ENCODE measurements at regions not wholly inside any gene's neighbourhood (a gene's known extent, or its start where the extent isn't known, plus 50 kb on each side); places are given as distances from the start of the nearest gene placed in this dataset.

DNA sequence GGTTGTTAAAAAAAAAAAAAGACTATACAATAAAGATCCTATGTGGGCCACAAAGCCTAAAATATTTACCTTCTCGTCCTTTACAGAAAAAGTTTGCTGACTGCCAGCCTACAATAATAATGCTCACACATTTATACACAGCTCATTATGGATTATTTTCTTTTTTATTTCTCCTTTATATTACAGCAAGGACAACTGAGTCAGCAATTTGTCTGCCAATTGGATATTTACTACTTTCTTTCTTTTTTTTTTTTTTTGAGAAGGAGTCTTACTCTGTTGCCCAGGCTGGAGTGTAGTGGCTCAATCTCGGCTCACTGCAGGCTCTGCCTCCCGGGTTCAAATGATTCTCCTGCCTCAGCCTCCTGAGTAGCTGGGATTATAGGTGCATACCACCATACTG lies 142.2 kb downstream of the EBLN2 start:
- H3K4me1 Mint-ChIP-seq: no peaks in the 10 kb centered on the region
- no peak overlapping the region for H3K4me3 Mint-ChIP-seq
- H3K9me3 Mint-ChIP-seq: no peaks in the 10 kb centered on the region
- H3K27ac Mint-ChIP-seq: no peak overlapping the region
- H3K36me3 Mint-ChIP-seq: no peaks in the 10 kb centered on the region
- peaks cover 4% of the 10 kb centered on the region for H3K27me3 Mint-ChIP-seq

- Mint-ChIP-seq H3K4me3 (no peak overlapping the region), H3K9me3 (peaks cover 0 to 1% (median 0%) of the 10 kb centered on the region in 3 donors), H3K4me1 (no peaks in the 10 kb centered on the region), H3K27ac (no peak overlapping the region), H3K27me3 (peaks cover 1% of the 10 kb centered on the region), H3K36me3 (no peaks in the 10 kb centered on the region)
Measured at GRCh38 chr3:73204841-73205240, 143.4 kb downstream of the EBLN2 start.

GRCh38 chr3:73206030-73206429 lies 144.6 kb downstream of the EBLN2 start:
- peaks cover 0 to 1% (median 0%) of the 10 kb centered on the region in 3 donors for H3K9me3 Mint-ChIP-seq
- no peak overlapping the region for H3K4me3 Mint-ChIP-seq
- no peaks in the 10 kb centered on the region for H3K36me3 Mint-ChIP-seq

GRCh38 chr3:73207946-73208440 lies 146.5 kb downstream of the EBLN2 start:
- no peak overlapping the region for H3K4me3 Mint-ChIP-seq
- H3K27me3 Mint-ChIP-seq: peaks cover 2% of the 10 kb centered on the region
- no peaks in the 10 kb centered on the region for H3K36me3 Mint-ChIP-seq
- H3K27ac Mint-ChIP-seq: peak overlapping the region in 1 of 3 donors; percentile 62
- peaks cover 0 to 2% (median 0%) of the 10 kb centered on the region in 3 donors for H3K4me1 Mint-ChIP-seq
- peaks cover 0 to 1% (median 0%) of the 10 kb centered on the region in 3 donors for H3K9me3 Mint-ChIP-seq

More at GRCh38 chr3:73206030-73206429, 144.6 kb downstream of the EBLN2 start:
- no peaks in the 10 kb centered on the region for H3K27me3 Mint-ChIP-seq
- no peaks in the 10 kb centered on the region for H3K4me1 Mint-ChIP-seq
- no peak overlapping the region for H3K27ac Mint-ChIP-seq

DNA sequence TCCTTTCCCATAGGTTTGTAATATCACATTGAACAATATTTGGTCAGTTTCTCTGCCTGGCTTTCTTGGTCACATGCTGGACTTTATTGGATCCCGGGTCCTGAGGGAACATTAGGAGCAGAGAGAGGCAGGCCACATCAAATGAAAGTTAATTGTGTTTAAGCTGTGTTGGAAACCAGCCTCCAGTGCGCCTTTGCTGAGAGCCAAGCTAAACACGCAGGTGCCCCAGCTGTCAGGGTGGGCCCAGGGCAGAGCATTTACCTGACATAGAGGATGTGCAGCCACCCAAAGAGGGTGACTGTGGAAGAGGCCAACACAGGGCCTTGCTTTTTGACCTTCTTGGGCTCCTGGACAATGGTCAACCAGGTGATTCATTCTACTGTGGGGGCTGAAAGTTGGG lies 149.3 kb downstream of the EBLN2 start:
- H3K27ac Mint-ChIP-seq: peak overlapping the region in 1 of 3 donors; percentile 1
- H3K27me3 Mint-ChIP-seq: peaks cover 2% of the 10 kb centered on the region
- no peaks in the 10 kb centered on the region for H3K36me3 Mint-ChIP-seq
- peaks cover 0 to 2% (median 0%) of the 10 kb centered on the region in 3 donors for H3K4me1 Mint-ChIP-seq
- no peak overlapping the region for H3K4me3 Mint-ChIP-seq
- peaks cover 0 to 3% (median 1%) of the 10 kb centered on the region in 3 donors for H3K9me3 Mint-ChIP-seq

DNA sequence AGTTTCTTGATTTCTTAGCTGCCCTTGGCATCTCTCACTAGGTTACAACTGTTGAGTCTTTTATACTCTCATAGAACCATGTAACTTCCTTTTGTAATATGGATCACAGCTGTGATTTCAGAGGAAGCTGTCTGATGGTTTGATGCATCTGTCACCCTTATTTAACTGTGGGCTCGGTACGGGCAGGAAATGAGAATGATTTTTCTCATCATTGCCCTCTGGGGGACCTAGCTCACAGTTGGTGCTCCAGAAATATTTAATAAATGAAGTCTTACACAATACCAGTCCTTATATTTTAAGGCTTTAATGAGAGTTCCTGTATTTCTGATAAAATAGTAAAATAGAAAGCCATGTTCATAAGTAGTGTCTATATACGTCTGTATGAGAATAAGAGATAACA lies 151.2 kb downstream of the EBLN2 start:
- H3K4me1 Mint-ChIP-seq: peaks cover 0 to 2% (median 0%) of the 10 kb centered on the region in 3 donors
- no peak overlapping the region for H3K4me3 Mint-ChIP-seq
- H3K27me3 Mint-ChIP-seq: peaks cover 2% of the 10 kb centered on the region

GRCh38 chr3:73213896-73214295 lies 152.4 kb downstream of the EBLN2 start:
- Mint-ChIP-seq H3K36me3 (no peaks in the 10 kb centered on the region), H3K4me3 (no peak overlapping the region), H3K27ac (no peak overlapping the region), H3K9me3 (peaks cover 0 to 3% (median under 1%) of the 10 kb centered on the region in 3 donors), H3K27me3 (peaks cover 5% of the 10 kb centered on the region), H3K4me1 (peaks cover 0 to 2% (median 0%) of the 10 kb centered on the region in 3 donors)

More for the DNA sequence above, 151.2 kb downstream of the EBLN2 start:
- Mint-ChIP-seq H3K9me3 (peaks cover 0 to 3% (median 1%) of the 10 kb centered on the region in 3 donors), H3K27ac (no peak overlapping the region), H3K36me3 (no peaks in the 10 kb centered on the region)

DNA sequence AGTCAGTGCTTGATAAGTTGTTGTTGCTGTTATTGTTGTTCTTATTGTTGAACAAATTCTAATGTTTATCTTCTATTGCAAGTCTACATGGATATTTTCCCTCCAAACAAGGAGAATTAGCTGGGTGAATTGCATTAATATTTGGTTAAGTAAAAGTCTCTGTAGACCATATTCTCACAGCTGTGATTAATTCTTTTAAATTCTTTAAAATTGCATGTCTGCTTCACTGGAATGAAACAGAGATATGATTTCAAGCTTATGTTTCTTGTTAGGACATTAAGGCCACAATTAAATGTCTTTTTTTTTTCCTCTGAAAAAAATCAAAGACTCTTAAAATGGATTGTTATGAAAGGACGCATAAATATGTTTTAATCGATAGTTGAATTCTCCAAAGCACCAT lies 153.4 kb downstream of the EBLN2 start:
- Mint-ChIP-seq H3K27ac (no peak overlapping the region), H3K9me3 (peaks cover 0 to 3% (median 0%) of the 10 kb centered on the region in 3 donors), H3K27me3 (peaks cover 5% of the 10 kb centered on the region), H3K4me1 (peaks cover 0 to 2% (median 0%) of the 10 kb centered on the region in 3 donors), H3K36me3 (peaks cover 1% of the 10 kb centered on the region), H3K4me3 (no peak overlapping the region)

DNA sequence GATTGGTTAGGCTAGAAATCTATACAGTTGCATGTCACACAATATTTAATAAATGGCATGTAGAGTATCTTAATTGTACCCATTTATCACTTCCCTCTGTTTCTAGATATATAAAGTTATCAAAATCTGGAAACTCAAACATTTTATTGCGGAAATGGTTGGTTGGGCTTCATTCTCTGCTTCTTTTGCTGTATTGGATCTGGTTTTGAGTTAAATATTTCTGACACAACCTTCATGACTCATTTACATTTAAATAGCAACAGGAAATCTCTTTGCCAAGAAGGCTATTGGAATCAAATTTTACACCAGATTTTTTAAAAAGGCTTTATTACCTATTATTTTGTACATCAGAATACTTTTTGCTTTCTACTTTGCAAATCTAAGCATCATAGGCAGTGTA lies 153.8 kb downstream of the EBLN2 start:
- no peak overlapping the region for H3K4me3 Mint-ChIP-seq
- peaks cover 5% of the 10 kb centered on the region for H3K27me3 Mint-ChIP-seq
- peaks cover 0 to 2% (median 0%) of the 10 kb centered on the region in 3 donors for H3K4me1 Mint-ChIP-seq
- no peak overlapping the region for H3K27ac Mint-ChIP-seq
- H3K36me3 Mint-ChIP-seq: peaks cover 2% of the 10 kb centered on the region
- peaks cover 0 to 3% (median 0%) of the 10 kb centered on the region in 3 donors for H3K9me3 Mint-ChIP-seq

DNA sequence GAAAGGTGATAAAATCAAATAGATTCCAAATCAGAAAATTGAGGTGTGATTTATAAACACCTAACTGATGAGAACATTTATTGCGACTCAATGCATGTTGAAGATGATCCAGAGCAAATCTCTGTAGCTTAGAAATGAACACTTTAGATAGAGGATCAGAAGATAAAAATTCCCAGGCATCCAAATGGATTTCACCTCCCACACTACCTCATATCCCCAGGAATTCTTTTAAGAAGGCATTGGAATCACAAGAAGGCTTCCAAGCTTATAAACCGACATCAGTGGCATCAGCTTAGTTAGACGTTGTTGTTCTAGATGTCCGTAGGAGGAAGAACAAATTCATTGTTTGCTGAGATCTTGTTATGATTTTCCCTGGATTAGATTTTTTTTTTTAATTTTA lies 154.4 kb downstream of the EBLN2 start:
- H3K27ac Mint-ChIP-seq: no peak overlapping the region
- peaks cover 2% of the 10 kb centered on the region for H3K36me3 Mint-ChIP-seq
- no peak overlapping the region for H3K4me3 Mint-ChIP-seq
- peaks cover 0 to 3% (median 0%) of the 10 kb centered on the region in 3 donors for H3K9me3 Mint-ChIP-seq
- H3K27me3 Mint-ChIP-seq: peaks cover 5% of the 10 kb centered on the region
- H3K4me1 Mint-ChIP-seq: peaks cover 0 to 2% (median 0%) of the 10 kb centered on the region in 3 donors

- peaks cover 0 to 3% (median 0%) of the 10 kb centered on the region in 3 donors for H3K9me3 Mint-ChIP-seq
- H3K4me1 Mint-ChIP-seq: peaks cover 0 to 2% (median 0%) of the 10 kb centered on the region in 3 donors
- H3K27ac Mint-ChIP-seq: no peak overlapping the region
- H3K4me3 Mint-ChIP-seq: no peak overlapping the region
- H3K27me3 Mint-ChIP-seq: peaks cover 5% of the 10 kb centered on the region
- peaks cover 2% of the 10 kb centered on the region for H3K36me3 Mint-ChIP-seq
Measured at GRCh38 chr3:73216310-73216709, 154.9 kb downstream of the EBLN2 start.

DNA sequence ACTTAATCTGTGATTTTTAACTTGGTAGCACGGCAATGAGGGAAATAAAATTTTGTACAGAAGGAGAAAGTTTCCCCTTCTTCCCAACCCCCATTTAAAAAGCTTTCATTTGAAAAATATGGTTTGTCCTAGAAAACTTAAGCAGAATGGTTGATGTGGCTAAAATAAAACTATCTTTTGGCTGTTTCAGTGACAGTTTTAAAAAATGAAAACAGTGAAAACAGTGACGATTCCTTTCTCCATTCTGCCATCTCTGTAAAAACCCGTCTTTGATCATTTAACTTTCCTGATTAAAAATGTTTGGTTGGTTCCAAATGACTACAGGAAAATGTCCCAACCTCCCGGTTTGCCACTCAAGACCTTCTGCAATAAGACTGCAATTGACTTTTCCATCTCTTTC lies 160.7 kb downstream of the EBLN2 start:
- H3K27me3 Mint-ChIP-seq: peaks cover 3% of the 10 kb centered on the region

DNA sequence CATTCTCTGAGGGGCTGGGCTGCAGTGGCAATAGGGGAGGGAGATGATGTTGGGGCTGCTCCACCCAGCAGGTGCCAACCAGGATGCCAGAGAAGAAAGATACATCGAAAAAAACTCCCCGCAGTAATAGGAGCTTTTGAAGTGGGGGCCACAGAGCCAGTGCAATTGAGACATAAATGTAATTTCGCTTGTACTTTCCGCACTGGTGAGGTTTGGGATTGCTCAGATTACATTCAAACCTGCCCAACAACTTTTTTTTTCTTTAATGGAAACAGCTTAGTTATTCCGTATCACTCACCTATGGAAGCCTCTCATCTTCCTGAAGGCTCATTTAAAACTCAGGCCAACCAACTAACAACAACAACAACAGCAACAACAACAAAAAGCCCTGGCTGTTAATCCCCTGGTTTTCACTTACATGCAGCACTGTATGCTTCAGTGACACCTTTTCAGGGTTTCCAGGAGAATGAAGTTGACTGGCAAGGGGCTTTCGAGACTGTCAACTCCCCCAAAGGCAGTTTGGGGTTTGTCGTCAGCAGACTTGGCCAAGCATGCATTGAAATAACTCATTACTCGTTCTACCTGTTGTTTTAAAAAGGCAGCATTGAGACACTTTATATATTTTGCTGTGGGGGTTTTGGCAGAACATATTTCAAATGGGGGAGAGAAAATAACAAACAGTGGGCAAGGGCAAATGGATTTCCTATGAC lies 163.8 kb downstream of the EBLN2 start:
- no peaks in the 10 kb centered on the region for H3K36me3 Mint-ChIP-seq
- peaks cover 0 to 7% (median 2%) of the 10 kb centered on the region in 3 donors for H3K9me3 Mint-ChIP-seq
- H3K27ac Mint-ChIP-seq: no peak overlapping the region
- H3K4me3 Mint-ChIP-seq: no peak overlapping the region
- no peaks in the 10 kb centered on the region for H3K4me1 Mint-ChIP-seq
- no peaks in the 10 kb centered on the region for H3K27me3 Mint-ChIP-seq

More for the DNA sequence above, 160.7 kb downstream of the EBLN2 start:
- no peaks in the 10 kb centered on the region for H3K4me1 Mint-ChIP-seq
- H3K27ac Mint-ChIP-seq: no peak overlapping the region
- no peak overlapping the region for H3K4me3 Mint-ChIP-seq
- H3K9me3 Mint-ChIP-seq: peaks cover 0 to 7% (median 2%) of the 10 kb centered on the region in 3 donors
- H3K36me3 Mint-ChIP-seq: peaks cover 2% of the 10 kb centered on the region

- no peak overlapping the region for H3K27ac Mint-ChIP-seq
- no peaks in the 10 kb centered on the region for H3K4me1 Mint-ChIP-seq
- H3K9me3 Mint-ChIP-seq: peaks cover 0 to 7% (median 2%) of the 10 kb centered on the region in 3 donors
- H3K36me3 Mint-ChIP-seq: no peaks in the 10 kb centered on the region
- H3K27me3 Mint-ChIP-seq: no peaks in the 10 kb centered on the region
- H3K4me3 Mint-ChIP-seq: no peak overlapping the region
Measured at GRCh38 chr3:73225991-73226390, 164.5 kb downstream of the EBLN2 start.

- Mint-ChIP-seq H3K27me3 (no peaks in the 10 kb centered on the region), H3K27ac (no peak overlapping the region), H3K36me3 (no peaks in the 10 kb centered on the region), H3K9me3 (peaks cover 0 to 5% (median 0%) of the 10 kb centered on the region in 3 donors), H3K4me1 (no peaks in the 10 kb centered on the region), H3K4me3 (no peak overlapping the region)
Measured at GRCh38 chr3:73228000-73228399, 166.5 kb downstream of the EBLN2 start.

DNA sequence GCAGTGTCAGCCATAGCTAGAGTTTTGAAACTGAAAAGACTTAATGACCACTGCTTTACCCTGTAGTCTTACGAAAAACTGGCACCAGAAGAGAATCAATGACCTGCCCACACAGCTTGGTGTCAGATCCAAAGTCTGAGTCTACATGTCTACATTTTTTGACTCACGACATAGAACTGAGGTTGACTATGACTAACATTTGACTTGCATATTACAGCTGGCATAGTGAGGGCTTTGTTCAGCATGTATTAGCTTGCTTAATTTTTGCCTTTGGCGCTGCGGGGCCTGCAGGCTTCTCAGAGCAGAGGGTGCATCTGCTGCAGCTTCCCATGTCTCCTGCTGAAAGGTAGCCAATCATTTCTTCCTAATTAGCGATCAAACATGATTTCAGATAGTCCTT lies 167.0 kb downstream of the EBLN2 start:
- H3K27ac Mint-ChIP-seq: no peak overlapping the region
- H3K4me3 Mint-ChIP-seq: no peak overlapping the region
- H3K36me3 Mint-ChIP-seq: no peaks in the 10 kb centered on the region
- H3K4me1 Mint-ChIP-seq: no peaks in the 10 kb centered on the region
- peaks cover 2% of the 10 kb centered on the region for H3K27me3 Mint-ChIP-seq
- peaks cover 0 to 5% (median 0%) of the 10 kb centered on the region in 3 donors for H3K9me3 Mint-ChIP-seq
